SK-N-SH treated with all-trans-retinoic acid at 6 μM for 48 hours (cell line): ENCODE measurements at regions not wholly inside any gene's neighbourhood (a gene's known extent, or its start where the extent isn't known, plus 50 kb on each side); places are given as distances from the start of the nearest gene placed in this dataset.

Experiments
- ESRRG ChIP-seq: fragments of 250-450 bp; sonication (Bioruptor Pico); IDR thresholded peaks from 2 replicates; pipeline ENCODE4 v1.6.1; 2021; ENCODE audit warnings: mild to moderate bottlenecking
- PATZ1 ChIP-seq: fragments of 250-450 bp; sonication (Bioruptor Pico); IDR thresholded peaks from 2 replicates; pipeline ENCODE4 v1.8.0; 2020; ENCODE audit warnings: mild to moderate bottlenecking, moderate library complexity, borderline replicate concordance
- ZNF8 ChIP-seq: fragments of 450-650 bp; formaldehyde crosslinking; IDR thresholded peaks from 2 replicates; pipeline ENCODE4 v1.5.0; 2020; ENCODE audit warnings: mild to moderate bottlenecking, moderate library complexity
- TF ChIP-seq, protein P1 (sequence below): fragments of 250-450 bp; sonication (Bioruptor Pico); IDR thresholded peaks from 2 replicates; pipeline ENCODE4 v1.5.1; 2020; ENCODE audit warnings: low read depth, mild to moderate bottlenecking, moderate library complexity

DNA sequence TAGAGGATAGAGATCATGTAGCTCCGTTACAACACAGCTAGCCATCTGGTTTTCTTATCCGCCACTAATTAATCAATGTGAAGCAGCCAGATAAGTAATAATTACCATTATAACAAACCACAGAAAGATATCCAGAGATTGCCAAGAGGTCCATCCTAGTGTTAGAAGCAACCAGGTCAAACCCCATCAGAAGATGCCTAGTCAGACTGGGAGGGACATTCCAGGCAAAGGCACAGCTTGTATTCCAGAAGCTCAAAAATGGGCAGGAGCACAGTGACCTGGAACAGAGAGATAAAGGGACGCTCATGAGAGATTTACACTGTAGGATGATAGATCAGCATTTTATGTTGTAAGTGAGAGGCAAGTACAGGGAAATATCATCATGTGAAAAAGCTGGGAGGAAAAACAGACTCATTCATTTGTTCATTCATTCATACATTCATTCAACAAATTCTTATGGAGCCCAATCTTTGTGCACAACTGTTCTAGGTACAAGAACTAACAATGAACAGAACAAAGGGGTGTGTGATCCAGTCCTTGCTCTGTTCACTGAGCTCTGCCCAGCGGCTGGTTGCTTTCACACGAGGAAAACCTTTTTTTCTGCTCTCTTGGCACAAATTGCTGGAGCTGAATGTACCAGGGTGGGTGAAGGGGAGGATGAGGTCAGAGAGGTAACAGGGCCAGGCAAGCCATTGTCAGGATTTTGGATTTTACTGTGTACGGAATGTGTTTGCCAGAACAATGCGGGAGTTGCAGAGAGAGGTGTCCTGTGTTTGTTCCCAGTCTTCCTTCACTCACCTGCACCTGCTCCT is 240.8 kb upstream of the FGGY start:
- TF ChIP-seq ZNF8 (CRISPR knock-in tag) (no peak), PATZ1 (0 out of 2 replicates have a peak, but pooled peaks have one; percentile 60), ESRRG (CRISPR knock-in tag) (no peak)
- TF ChIP-seq, protein P1, sequence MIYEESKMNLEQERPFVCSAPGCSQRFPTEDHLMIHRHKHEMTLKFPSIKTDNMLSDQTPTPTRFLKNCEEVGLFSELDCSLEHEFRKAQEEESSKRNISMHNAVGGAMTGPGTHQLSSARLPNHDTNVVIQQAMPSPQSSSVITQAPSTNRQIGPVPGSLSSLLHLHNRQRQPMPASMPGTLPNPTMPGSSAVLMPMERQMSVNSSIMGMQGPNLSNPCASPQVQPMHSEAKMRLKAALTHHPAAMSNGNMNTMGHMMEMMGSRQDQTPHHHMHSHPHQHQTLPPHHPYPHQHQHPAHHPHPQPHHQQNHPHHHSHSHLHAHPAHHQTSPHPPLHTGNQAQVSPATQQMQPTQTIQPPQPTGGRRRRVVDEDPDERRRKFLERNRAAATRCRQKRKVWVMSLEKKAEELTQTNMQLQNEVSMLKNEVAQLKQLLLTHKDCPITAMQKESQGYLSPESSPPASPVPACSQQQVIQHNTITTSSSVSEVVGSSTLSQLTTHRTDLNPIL (CRISPR knock-in tag) = no peak
